GM12878 (cell line): ENCODE measurements at regions not wholly inside any gene's neighbourhood (a gene's known extent, or its start where the extent isn't known, plus 50 kb on each side); places are given as distances from the start of the nearest gene placed in this dataset.

Experiments used
- ASH2L ChIP-seq: fragments of 300-600, 200-600 bp; sonication (generic); IDR thresholded peaks from 2 replicates; pipeline ENCODE4 v1.6.1; 2017; ENCODE audit warnings: low read depth, mild to moderate bottlenecking, borderline replicate concordance
- CTCF ChIP-seq, 3 experiments: IDR thresholded peaks in 2 of 3; conservative IDR thresholded peaks in 1 of 3; 2 replicates each; pipeline ENCODE4 v1.5.1; 2011; ENCODE audit warnings: low read depth in 3 of 3, low read length in 3 of 3, mild to moderate bottlenecking in 3 of 3, control low read depth in 2 of 3, moderate library complexity in 2 of 3, inconsistent platforms in 1 of 3, mixed read lengths in 1 of 3; ENCODE audit not compliant: control insufficient read depth in 2 of 3, insufficient read depth in 1 of 3; ENCODE audit errors: extremely low read depth in 1 of 3
- E2F8 ChIP-seq: fragments of 450-650 bp; IDR thresholded peaks from 2 replicates; pipeline ENCODE4 v1.6.1; 2018; ENCODE audit warnings: mild to moderate bottlenecking, low read depth, moderate library complexity; ENCODE audit not compliant: partially characterized antibody
- ELK1 ChIP-seq: IDR thresholded peaks from 2 replicates; pipeline ENCODE4 v1.6.1; 2012; ENCODE audit warnings: low read depth, low read length, improper control_type of control experiment
- ESRRA ChIP-seq: IDR thresholded peaks from 2 replicates; pipeline ENCODE4 v1.6.1; 2012; ENCODE audit warnings: mild to moderate bottlenecking, low read length, improper control_type of control experiment
- HDAC6 ChIP-seq: fragments of 200-600 bp; sonication (generic); IDR thresholded peaks from one replicate; pipeline ENCODE4 v1.8.0; 2017; ENCODE audit warnings: antibody characterized with exemption; ENCODE audit not compliant: unreplicated experiment
- JUND ChIP-seq: IDR thresholded peaks from 2 replicates; pipeline ENCODE4 v1.6.1; 2012; ENCODE audit warnings: low read depth, mild to moderate bottlenecking, low read length, improper control_type of control experiment, moderate library complexity
- NR2C2 ChIP-seq: IDR thresholded peaks from 2 replicates; pipeline ENCODE4 v1.6.1; 2011; ENCODE audit warnings: borderline replicate concordance, low read depth; ENCODE audit not compliant: control insufficient read depth, insufficient read length
- POLR2AphosphoS5 ChIP-seq: IDR thresholded peaks from 2 replicates; pipeline ENCODE4 v1.6.1; 2011; ENCODE audit warnings: mild to moderate bottlenecking, low read length, inconsistent platforms
- RAD21 ChIP-seq: IDR thresholded peaks from 2 replicates; pipeline ENCODE4 v1.6.1; 2011; ENCODE audit warnings: mild to moderate bottlenecking, low read depth, low read length, moderate library complexity; ENCODE audit not compliant: insufficient read depth
- TAF1 ChIP-seq: IDR thresholded peaks from 2 replicates; pipeline ENCODE4 v1.6.1; 2011; ENCODE audit warnings: mild to moderate bottlenecking, low read depth, low read length, borderline replicate concordance
- TCF7 ChIP-seq: IDR thresholded peaks from 2 replicates; pipeline ENCODE4 v1.6.1; 2014; ENCODE audit warnings: antibody characterized with exemption, borderline replicate concordance
- ZNF687 ChIP-seq: fragments of 450-650 bp; IDR thresholded peaks from 2 replicates; pipeline ENCODE4 v1.6.1; 2017; ENCODE audit warnings: mild to moderate bottlenecking, moderate library complexity

GRCh38 chr11:86167499-86168164, 76.9 kb upstream of the EED start:
- TF ChIP-seq TCF7 (no peak), ASH2L (no peak), ELK1 (no peak), POLR2AphosphoS5 (no peak), ZNF687 (no peak), ESRRA (no peak), HDAC6 (no peak), NR2C2 (no peak), TAF1 (no peak), JUND (no peak), CTCF (IDR thresholded peaks at IDR 0.05 in 2 of 3, conservative IDR thresholded peaks at IDR 0.05 in 1 of 3; ENCODE audit: control insufficient read depth in 2 of 3, extremely low read depth in 1 of 3, insufficient read depth in 1 of 3, low read depth in 3 of 3, low read length in 3 of 3) (no peak), RAD21 (no peak), E2F8 (no peak)
